ENCODE measurements at regions not wholly inside any gene's neighbourhood (a gene's known extent, or its start where the extent isn't known, plus 50 kb on each side); places are given as distances from the start of the nearest gene placed in this dataset.

- TF ChIP-seq JUNB (IDR thresholded peaks at IDR 0.05; ENCODE audit: unreplicated experiment) (no peak), POLR2AphosphoS5 (IDR thresholded peaks at IDR 0.05; ENCODE audit: low read depth) (no peak), CTCF (conservative IDR thresholded peaks at IDR 0.05; ENCODE audit: low read depth in 2 of 2) (no peak)
Observed at GRCh38 chrX:34470507-34470906, 186.6 kb downstream of the TMEM47 start.

Measured in GM23338 (cell line).